ENCODE measurements at regions not wholly inside any gene's neighbourhood (a gene's known extent, or its start where the extent isn't known, plus 50 kb on each side); places are given as distances from the start of the nearest gene placed in this dataset.

- Histone ChIP-seq H3K79me2 (ENCODE audit: insufficient read depth, low read length) (no peaks in the 10 kb centered on the region), H2BK20ac (ENCODE audit: low read depth, low read length, poor library complexity, severe bottlenecking) (no peak overlapping the region), H4K91ac (ENCODE audit: insufficient read length, low read depth, low read length) (no peak overlapping the region), H3T11ph (ENCODE audit: low read length) (no peak overlapping the region), H3K27ac (ENCODE audit: insufficient read length, low read depth, low read length) (no peak overlapping the region), H2BK5ac (ENCODE audit: insufficient read length, low read length) (no peak overlapping the region), H2BK12ac (ENCODE audit: insufficient read length, low read depth, low read length) (no peak overlapping the region), H2AK5ac (ENCODE audit: insufficient read length, low read length) (no peak overlapping the region), H2BK120ac (ENCODE audit: low read depth, low read length, poor library complexity, severe bottlenecking) (no peak overlapping the region), H3K4me1 (ENCODE audit: insufficient read depth, low read length) (peaks cover 3% of the 10 kb centered on the region; the same call in 1 of the 2 replicates), H3K4me2 (ENCODE audit: insufficient read depth, insufficient read length, low read length) (peak overlapping the region; percentile 70), H4K8ac (replicated peaks; ENCODE audit: insufficient read length, low read depth, low read length) (no peak overlapping the region), H3K23me2 (ENCODE audit: insufficient read length, low read depth, low read length, poor library complexity, severe bottlenecking) (peaks cover 10% of the 10 kb centered on the region), H2AFZ (ENCODE audit: low read length) (no peak overlapping the region), H3K56ac (ENCODE audit: insufficient read length, low read depth, low read length) (no peak overlapping the region), H2BK15ac (ENCODE audit: low read depth, low read length) (no peak overlapping the region), H3K9ac (ENCODE audit: extremely low read depth, insufficient read length, low read length) (no peak overlapping the region), H4K20me1 (ENCODE audit: control insufficient read depth, insufficient read depth, insufficient read length) (no peaks in the 10 kb centered on the region), H3K14ac (ENCODE audit: insufficient read depth, low read length) (peak overlapping the region; percentile 72; the same call in 1 of the 2 replicates), H3K9me3 (ENCODE audit: control insufficient read depth, low read depth, low read length) (no peaks in the 10 kb centered on the region), H4K5ac (ENCODE audit: insufficient read length, low read depth, low read length) (no peak overlapping the region), H3K79me1 (ENCODE audit: insufficient read depth, low read depth, low read length, poor library complexity, severe bottlenecking) (no peaks in the 10 kb centered on the region), H3K18ac (ENCODE audit: insufficient read length, low read depth, low read length) (peak overlapping the region; percentile 91), H3K27me3 (ENCODE audit: insufficient read depth, low read length) (no peaks in the 10 kb centered on the region), H3K4ac (ENCODE audit: low read depth, low read length) (no peak overlapping the region), H3K23ac (ENCODE audit: insufficient read length, low read depth, low read length) (no peak overlapping the region)
- Mint-ChIP-seq H3K9me3 (peaks cover 0 to 3% of the 10 kb centered on the region in 2 experiments; a peak in 2 of 5 replicates), H3K36me3 (ENCODE audit: insufficient read depth in 1 of 3, low read depth in 3 of 3) (peaks cover 0 to 2% (median 0%) of the 10 kb centered on the region in 3 experiments; a peak in 3 of 7 replicates), H3K27ac (peak overlapping the region in 2 of 3 experiments; percentile 15 to 95; a peak in 2 of 7 replicates), H3K4me1 (peaks cover 13 to 14% of the 10 kb centered on the region in 2 experiments), H3K4me3 (peak overlapping the region; percentile 63 to 73), H3K27me3 (ENCODE audit: low read depth) (peaks cover 45% of the 10 kb centered on the region)
- no peak for TF ChIP-seq CTCF (conservative IDR thresholded peaks at IDR 0.05)
- WGBS (ENCODE audit: extremely low coverage, insufficient read length, low lambda C conversion rate): no CpG with 5 or more reads among the region's 46 CpGs
- peak; percentile 84 for DNase-seq
These were observed 269.9 kb upstream of the SORL1-AS1 start for GRCh38 chr11:121722431-121723245.
